Muscle layer of duodenum (tissue), 2 donors: ENCODE measurements at regions not wholly inside any gene's neighbourhood (a gene's known extent, or its start where the extent isn't known, plus 50 kb on each side); places are given as distances from the start of the nearest gene placed in this dataset.

ENCODE experiments used
- H3K27ac ChIP-seq: one replicate; pipeline ENCODE4 v1.7.0; 2013; ENCODE audit warnings: mild to moderate bottlenecking, low read length
- H3K27me3 ChIP-seq: one replicate; pipeline ENCODE4 v1.7.0; 2013; ENCODE audit warnings: low read depth, mild to moderate bottlenecking, control low read depth, low read length
- H3K36me3 ChIP-seq, 2 donors: one replicate each; pipeline ENCODE4 v1.7.0; 2013; ENCODE audit warnings: low read length in 2 of 2, control low read depth in 1 of 2, mild to moderate bottlenecking in 1 of 2; ENCODE audit not compliant: insufficient read depth in 2 of 2, control insufficient read depth in 1 of 2
- H3K4me1 ChIP-seq, 2 donors: one replicate each; pipeline ENCODE4 v1.7.0; 2013; ENCODE audit warnings: low read length in 2 of 2, mild to moderate bottlenecking in 2 of 2, control low read depth in 1 of 2, moderate library complexity in 1 of 2; ENCODE audit not compliant: insufficient read depth in 2 of 2, control insufficient read depth in 1 of 2
- H3K4me3 ChIP-seq, 2 donors: one replicate each; pipeline ENCODE4 v1.7.0; 2013; ENCODE audit warnings: low read length in 2 of 2, low read depth in 1 of 2, mild to moderate bottlenecking in 1 of 2
- H3K9me3 ChIP-seq, 2 donors: one replicate each; pipeline ENCODE4 v1.7.0; 2013; ENCODE audit warnings: low read length in 2 of 2, control low read depth in 1 of 2, mild to moderate bottlenecking in 1 of 2; ENCODE audit not compliant: control insufficient read depth in 1 of 2
- donor health status: healthy.

GRCh38 chr18:44597797-44598196 is 82.9 kb upstream of the SETBP1 start:
- Histone ChIP-seq H3K36me3 (no peaks in the 10 kb centered on the region), H3K4me3 (no peak overlapping the region), H3K27me3 (no peaks in the 10 kb centered on the region), H3K9me3 (no peaks in the 10 kb centered on the region), H3K27ac (no peak overlapping the region), H3K4me1 (peaks cover 0 to 9% of the 10 kb centered on the region in 2 donors)

- Histone ChIP-seq H3K4me1 (peaks cover 0 to 9% of the 10 kb centered on the region in 2 donors), H3K36me3 (no peaks in the 10 kb centered on the region), H3K27me3 (no peaks in the 10 kb centered on the region), H3K4me3 (no peak overlapping the region), H3K9me3 (no peaks in the 10 kb centered on the region), H3K27ac (no peak overlapping the region)
Measured at GRCh38 chr18:44598514-44598913, 82.2 kb upstream of the SETBP1 start.

- Histone ChIP-seq H3K4me1 (peaks cover 0 to 9% of the 10 kb centered on the region in 2 donors), H3K27ac (no peak overlapping the region), H3K36me3 (no peaks in the 10 kb centered on the region), H3K4me3 (no peak overlapping the region), H3K9me3 (no peaks in the 10 kb centered on the region), H3K27me3 (no peaks in the 10 kb centered on the region)
Measured at GRCh38 chr18:44599412-44599811, 81.3 kb upstream of the SETBP1 start.

- H3K36me3 ChIP-seq: no peaks in the 10 kb centered on the region
- H3K27me3 ChIP-seq: no peaks in the 10 kb centered on the region
- no peak overlapping the region for H3K27ac ChIP-seq
- H3K9me3 ChIP-seq: no peaks in the 10 kb centered on the region
- no peak overlapping the region for H3K4me3 ChIP-seq
- peaks cover 0 to 9% of the 10 kb centered on the region in 2 donors for H3K4me1 ChIP-seq
Measured at GRCh38 chr18:44601447-44601846, 79.2 kb upstream of the SETBP1 start.

GRCh38 chr18:44602380-44602779 is 78.3 kb upstream of the SETBP1 start:
- Histone ChIP-seq H3K27me3 (no peaks in the 10 kb centered on the region), H3K27ac (no peak overlapping the region), H3K4me1 (peaks cover 0 to 9% of the 10 kb centered on the region in 2 donors), H3K4me3 (no peak overlapping the region), H3K9me3 (no peaks in the 10 kb centered on the region), H3K36me3 (no peaks in the 10 kb centered on the region)

GRCh38 chr18:44602845-44603244 is 77.8 kb upstream of the SETBP1 start:
- Histone ChIP-seq H3K9me3 (no peaks in the 10 kb centered on the region), H3K27ac (no peak overlapping the region), H3K27me3 (no peaks in the 10 kb centered on the region), H3K4me1 (peaks cover 0 to 9% of the 10 kb centered on the region in 2 donors), H3K4me3 (no peak overlapping the region), H3K36me3 (no peaks in the 10 kb centered on the region)

- no peak overlapping the region for H3K27ac ChIP-seq
- no peaks in the 10 kb centered on the region for H3K4me1 ChIP-seq
- no peaks in the 10 kb centered on the region for H3K9me3 ChIP-seq
- no peaks in the 10 kb centered on the region for H3K36me3 ChIP-seq
- no peaks in the 10 kb centered on the region for H3K27me3 ChIP-seq
- H3K4me3 ChIP-seq: no peak overlapping the region
Measured at GRCh38 chr18:44609181-44609941, 71.3 kb upstream of the SETBP1 start.

DNA sequence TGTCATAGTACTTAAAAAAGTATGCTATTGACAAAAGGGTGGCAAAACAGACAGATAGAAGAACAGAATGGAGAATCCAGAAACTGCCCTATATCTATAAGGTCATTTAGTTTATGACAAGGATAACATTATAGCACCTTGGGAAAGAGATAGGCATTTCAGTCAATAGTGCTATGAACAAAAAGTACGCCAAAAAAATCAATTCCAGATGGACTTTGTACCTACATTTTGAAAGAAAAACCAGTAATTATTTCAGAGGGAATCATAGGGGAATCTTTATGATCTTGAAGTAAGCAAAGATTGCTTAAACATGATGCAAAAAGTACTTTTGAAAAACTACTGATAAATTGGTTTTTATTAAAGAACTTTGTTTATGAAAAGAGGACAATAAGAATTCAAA is 59.9 kb upstream of the SETBP1 start:
- no peak overlapping the region for H3K4me3 ChIP-seq
- no peak overlapping the region for H3K27ac ChIP-seq
- H3K36me3 ChIP-seq: no peaks in the 10 kb centered on the region
- no peaks in the 10 kb centered on the region for H3K9me3 ChIP-seq
- H3K27me3 ChIP-seq: no peaks in the 10 kb centered on the region
- H3K4me1 ChIP-seq: no peaks in the 10 kb centered on the region

DNA sequence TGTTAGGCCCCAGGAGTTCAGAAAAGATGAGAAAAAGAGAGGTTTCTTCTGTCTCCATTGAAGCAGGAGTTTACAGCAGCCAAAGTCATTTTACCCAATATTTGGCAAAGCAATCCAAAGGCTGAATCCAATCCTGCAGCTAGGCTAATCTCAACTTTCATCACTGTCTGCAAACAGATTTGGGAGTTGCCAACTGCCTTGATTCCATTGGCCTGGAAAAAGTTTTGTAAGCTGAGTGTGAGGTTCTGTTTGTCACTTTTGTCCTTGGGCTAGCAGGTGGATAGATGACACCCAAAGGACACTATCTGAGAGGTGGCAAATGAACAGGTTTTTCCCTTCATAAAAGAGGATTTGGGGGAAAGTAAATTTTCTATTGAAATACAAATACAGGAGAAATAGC is 56.6 kb upstream of the SETBP1 start:
- Histone ChIP-seq H3K4me1 (no peaks in the 10 kb centered on the region), H3K9me3 (no peaks in the 10 kb centered on the region), H3K27me3 (no peaks in the 10 kb centered on the region), H3K27ac (no peak overlapping the region), H3K4me3 (no peak overlapping the region), H3K36me3 (no peaks in the 10 kb centered on the region)

- H3K4me1 ChIP-seq: no peaks in the 10 kb centered on the region
- H3K9me3 ChIP-seq: no peaks in the 10 kb centered on the region
Measured at GRCh38 chr18:44625386-44625785, 55.3 kb upstream of the SETBP1 start.

DNA sequence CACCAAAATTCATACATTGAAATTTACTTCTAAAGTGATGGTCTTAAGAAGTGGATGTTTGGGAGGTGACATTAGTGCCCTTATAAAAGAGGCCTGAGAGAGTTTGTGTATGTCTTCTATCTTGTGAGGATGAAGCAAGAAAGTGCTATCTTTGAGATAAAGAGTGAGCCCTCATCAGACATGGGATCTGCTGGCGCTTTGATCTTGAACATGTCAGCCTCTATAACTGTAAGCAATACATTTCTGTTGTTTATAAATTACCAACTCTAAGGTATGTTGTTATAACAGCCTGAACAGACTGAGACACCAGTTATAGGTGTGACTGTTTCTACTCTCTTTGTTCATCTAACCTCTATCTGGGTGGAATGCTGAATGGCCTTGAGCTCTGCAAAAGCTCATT is 54.5 kb upstream of the SETBP1 start:
- Histone ChIP-seq H3K36me3 (no peaks in the 10 kb centered on the region), H3K4me1 (no peaks in the 10 kb centered on the region), H3K27me3 (no peaks in the 10 kb centered on the region), H3K9me3 (no peaks in the 10 kb centered on the region), H3K4me3 (no peak overlapping the region), H3K27ac (no peak overlapping the region)

More at GRCh38 chr18:44625386-44625785, 55.3 kb upstream of the SETBP1 start:
- no peaks in the 10 kb centered on the region for H3K36me3 ChIP-seq
- no peaks in the 10 kb centered on the region for H3K27me3 ChIP-seq
- H3K4me3 ChIP-seq: no peak overlapping the region
- no peak overlapping the region for H3K27ac ChIP-seq

DNA sequence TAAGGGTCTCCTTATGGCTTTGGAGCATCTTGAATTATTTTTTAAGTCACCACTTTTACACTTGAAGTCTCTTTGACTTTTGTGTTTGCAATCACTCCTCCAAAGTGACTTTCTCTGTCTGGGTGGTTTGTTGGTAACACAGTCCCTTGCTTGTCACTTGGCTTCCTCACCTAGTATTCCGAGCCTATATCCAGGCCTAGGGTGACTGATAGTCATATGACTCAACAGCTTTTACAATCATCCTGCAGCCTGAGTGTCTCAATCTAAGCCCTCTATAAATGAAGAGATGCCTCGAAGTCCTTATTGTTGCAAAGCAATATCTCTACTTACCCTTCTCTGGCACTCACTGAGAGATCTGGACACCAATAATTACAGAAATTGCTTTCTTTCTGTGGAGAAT is 53.9 kb upstream of the SETBP1 start:
- H3K36me3 ChIP-seq: no peaks in the 10 kb centered on the region
- no peaks in the 10 kb centered on the region for H3K4me1 ChIP-seq
- H3K9me3 ChIP-seq: no peaks in the 10 kb centered on the region
- no peak overlapping the region for H3K27ac ChIP-seq
- H3K4me3 ChIP-seq: no peak overlapping the region
- no peaks in the 10 kb centered on the region for H3K27me3 ChIP-seq
